ENCODE measurements at regions not wholly inside any gene's neighbourhood (a gene's known extent, or its start where the extent isn't known, plus 50 kb on each side); places are given as distances from the start of the nearest gene placed in this dataset.
"Not testable (repeated sequence)": the region's sequence is repeated elsewhere in the genome, so short reads cannot be mapped to it uniquely, and the experiment has no call there.

- DNase-seq (ENCODE audit: low spot score); in situ Hi-C loops (cut with MboI; ENCODE audit: low pct_unique_long_range_greater_than_20kb, low sequenced_read_pairs, unreplicated experiment): not testable (repeated sequence)
Observed at GRCh38 chr1:148233250-148233649, 81.2 kb upstream of the NBPF11 start.

- DNase-seq (ENCODE audit: low spot score); in situ Hi-C loops (cut with MboI; ENCODE audit: low pct_unique_long_range_greater_than_20kb, low sequenced_read_pairs, unreplicated experiment): not testable (repeated sequence)
Observed at GRCh38 chr1:148228846-148229245, 76.8 kb upstream of the NBPF11 start.

- DNase-seq (ENCODE audit: low spot score); in situ Hi-C loops (cut with MboI; ENCODE audit: low pct_unique_long_range_greater_than_20kb, low sequenced_read_pairs, unreplicated experiment): not testable (repeated sequence)
Observed at GRCh38 chr1:148222399-148223159, 70.5 kb upstream of the NBPF11 start.

GRCh38 chr1:148221593-148221992, 69.5 kb upstream of the NBPF11 start:
- DNase-seq (ENCODE audit: low spot score); in situ Hi-C loops (cut with MboI; ENCODE audit: low pct_unique_long_range_greater_than_20kb, low sequenced_read_pairs, unreplicated experiment): not testable (repeated sequence)

GRCh38 chr1:148219229-148219628, 67.1 kb upstream of the NBPF11 start:
- in situ Hi-C loops (cut with MboI; ENCODE audit: low pct_unique_long_range_greater_than_20kb, low sequenced_read_pairs, unreplicated experiment); DNase-seq (ENCODE audit: low spot score): not testable (repeated sequence)

GRCh38 chr1:148211191-148211590, 59.1 kb upstream of the NBPF11 start:
- in situ Hi-C loops (cut with MboI; ENCODE audit: low pct_unique_long_range_greater_than_20kb, low sequenced_read_pairs, unreplicated experiment); DNase-seq (ENCODE audit: low spot score): not testable (repeated sequence)

GRCh38 chr1:148210624-148211023, 58.5 kb upstream of the NBPF11 start:
- in situ Hi-C loops (cut with MboI; ENCODE audit: low pct_unique_long_range_greater_than_20kb, low sequenced_read_pairs, unreplicated experiment); DNase-seq (ENCODE audit: low spot score): not testable (repeated sequence)

- in situ Hi-C loops (cut with MboI; ENCODE audit: low pct_unique_long_range_greater_than_20kb, low sequenced_read_pairs, unreplicated experiment); DNase-seq (ENCODE audit: low spot score): not testable (repeated sequence)
Observed at GRCh38 chr1:148210166-148210565, 58.1 kb upstream of the NBPF11 start.

GRCh38 chr1:148202013-148202412, 49.9 kb upstream of the NBPF11 start:
- DNase-seq (ENCODE audit: low spot score); in situ Hi-C loops (cut with MboI; ENCODE audit: low pct_unique_long_range_greater_than_20kb, low sequenced_read_pairs, unreplicated experiment): not testable (repeated sequence)

Data from GM13977 (cell line).